ENCODE measurements at regions not wholly inside any gene's neighbourhood (a gene's known extent, or its start where the extent isn't known, plus 50 kb on each side); places are given as distances from the start of the nearest gene placed in this dataset.
"Not testable (repeated sequence)": the region's sequence is repeated elsewhere in the genome, so short reads cannot be mapped to it uniquely, and the experiment has no call there.

DNA sequence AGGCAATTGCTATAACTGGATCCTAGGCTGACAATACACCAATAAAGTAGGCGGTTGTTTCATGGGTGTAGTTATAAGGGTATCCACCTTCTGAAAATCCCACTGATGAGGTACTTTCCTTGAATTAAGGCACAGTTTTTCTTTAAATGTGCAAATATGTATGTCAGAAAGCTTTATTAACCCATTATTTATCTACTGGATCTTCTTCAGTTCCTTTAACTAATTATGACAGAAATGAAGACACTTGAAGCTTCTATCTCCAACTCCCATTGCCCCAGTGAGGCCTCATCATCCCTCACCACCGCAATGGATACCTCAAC, 159.6 kb upstream of the KLF3 start:
- no peak for DNase-seq (ENCODE audit: low read depth in 2 of 3, low spot score in 1 of 3)

DNA sequence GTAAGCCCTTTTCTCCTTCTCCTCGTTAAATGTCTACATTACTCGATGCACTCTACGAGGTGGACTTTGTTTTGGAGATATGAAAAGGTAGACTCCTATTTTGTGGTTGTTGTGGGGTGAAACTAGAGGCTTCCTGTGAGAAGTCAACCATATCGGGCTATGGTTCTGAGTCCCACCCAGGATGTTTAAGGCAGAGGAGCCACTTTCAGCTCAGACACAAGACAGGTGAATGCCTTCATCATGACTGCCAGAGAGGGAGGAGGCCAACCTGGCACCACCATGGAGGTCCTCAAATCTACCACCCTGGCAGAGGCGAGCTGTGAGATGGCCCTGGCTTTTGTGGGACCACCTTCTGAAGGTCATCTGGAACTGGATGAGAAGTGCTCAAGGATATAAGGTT, 154.4 kb upstream of the KLF3 start:
- no peak for DNase-seq (ENCODE audit: low read depth in 2 of 3, low spot score in 1 of 3)

DNA sequence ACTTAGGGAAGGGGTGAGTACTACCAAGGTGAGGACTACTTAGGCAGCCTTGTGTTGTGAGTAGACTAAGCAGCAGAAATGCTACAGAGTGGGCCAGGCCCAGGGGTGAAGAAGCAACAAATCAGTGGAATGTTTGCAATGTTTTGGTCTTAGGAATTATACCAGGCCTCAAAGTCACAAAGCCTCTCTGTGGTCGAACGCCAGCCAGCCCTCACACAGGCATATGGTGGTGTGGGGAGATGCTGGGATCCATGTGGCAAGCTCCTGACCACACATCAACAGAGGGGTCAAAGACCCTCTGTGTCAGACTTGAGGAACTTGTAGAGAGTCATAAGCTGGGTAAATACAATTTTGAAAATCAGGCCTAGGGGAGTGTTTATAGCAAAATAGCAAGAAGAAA, 153.8 kb upstream of the KLF3 start:
- no peak for DNase-seq (ENCODE audit: low read depth in 2 of 3, low spot score in 1 of 3)

DNA sequence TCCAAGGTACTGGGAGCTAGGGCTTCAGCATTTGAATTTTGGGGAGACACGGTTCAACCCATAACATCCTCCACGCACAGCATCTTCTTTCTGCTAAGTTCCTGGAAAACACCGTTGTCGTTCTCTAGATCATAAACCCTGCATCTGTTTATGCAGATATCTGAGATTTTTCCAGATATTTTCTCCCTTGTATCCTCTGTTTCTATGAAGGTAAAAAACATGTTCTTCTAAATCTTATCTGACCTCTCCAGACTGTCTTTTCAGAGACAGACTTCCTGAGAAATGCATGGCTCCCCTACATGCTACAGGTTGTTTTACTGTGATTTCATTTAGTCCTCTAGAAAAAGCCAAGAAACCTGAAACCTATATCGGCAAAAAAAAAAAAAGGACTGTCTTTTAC, 152.3 kb upstream of the KLF3 start:
- DNase-seq (ENCODE audit: low read depth in 2 of 3, low spot score in 1 of 3): no peak

DNA sequence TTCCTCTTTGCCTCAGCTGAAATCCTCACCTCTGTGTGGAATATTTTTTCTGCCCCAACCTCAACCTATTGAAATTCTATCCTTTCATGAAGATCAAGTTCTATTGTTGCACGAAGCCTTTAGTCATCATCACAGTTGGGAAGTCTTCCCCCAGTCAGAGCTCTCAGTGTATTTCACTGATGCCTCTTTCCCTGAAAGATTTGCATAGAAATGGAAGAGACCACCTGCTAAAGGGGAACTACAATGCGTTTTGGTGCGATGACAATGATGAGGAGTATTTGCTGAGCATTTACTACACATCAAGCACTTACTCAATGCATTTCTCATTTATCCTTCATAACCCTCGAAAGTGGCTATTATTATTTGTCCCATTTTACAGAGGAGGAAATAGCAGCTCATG, 151.2 kb upstream of the KLF3 start:
- DNase-seq (ENCODE audit: low read depth in 2 of 3, low spot score in 1 of 3): no peak

DNA sequence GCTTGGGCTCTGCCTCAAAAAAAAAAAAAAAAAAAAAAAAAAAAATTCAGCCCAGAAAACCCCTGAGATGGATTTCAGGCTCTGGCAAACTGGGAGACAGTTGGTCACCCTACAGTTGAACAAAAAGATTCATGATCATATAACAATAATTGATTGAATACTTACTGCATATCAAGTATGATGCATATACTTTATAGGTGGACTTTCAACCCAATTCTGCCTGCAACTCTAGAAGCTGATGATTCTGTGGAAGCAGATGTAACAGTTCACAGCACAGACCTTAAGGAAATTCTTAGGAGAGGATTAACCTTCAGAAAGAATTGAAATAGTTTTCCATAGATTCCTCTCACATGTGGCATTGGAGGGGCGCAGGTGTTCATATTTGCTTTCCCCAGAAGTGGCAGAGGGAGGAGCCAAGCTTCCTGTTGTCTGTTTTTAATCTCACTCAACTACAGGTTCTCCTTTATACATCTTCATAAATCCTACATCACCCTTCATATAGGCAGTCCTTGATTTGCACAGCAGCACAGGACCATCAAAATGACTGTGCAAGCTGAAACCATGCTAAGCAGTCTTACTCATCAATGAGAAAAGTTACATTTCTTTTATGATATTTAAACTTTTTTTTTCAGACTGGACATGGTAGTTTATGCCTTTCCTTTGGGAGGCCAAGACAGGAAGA, 149.4 kb upstream of the KLF3 start:
- DNase-seq (ENCODE audit: low read depth in 2 of 3, low spot score in 1 of 3): no peak

DNA sequence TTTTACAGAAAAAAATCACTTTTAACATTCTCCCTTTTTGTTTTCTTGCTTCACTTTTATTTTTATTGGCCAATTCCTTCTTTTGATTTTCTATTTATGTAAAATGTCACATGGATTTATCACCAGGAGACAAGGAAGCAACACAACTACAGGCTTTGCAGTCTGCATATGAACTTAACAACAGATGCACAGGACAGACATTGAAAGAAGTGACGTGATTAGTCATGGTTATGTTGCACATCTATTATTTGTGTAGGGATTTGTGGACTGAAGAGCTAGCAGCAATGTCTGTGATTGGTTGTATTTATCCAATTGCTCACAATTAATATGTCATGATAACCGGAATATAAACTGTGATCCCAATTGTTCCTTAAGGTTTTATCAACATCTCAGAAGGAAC, 147.8 kb upstream of the KLF3 start:
- DNase-seq (ENCODE audit: low read depth in 2 of 3, low spot score in 1 of 3): no peak

DNA sequence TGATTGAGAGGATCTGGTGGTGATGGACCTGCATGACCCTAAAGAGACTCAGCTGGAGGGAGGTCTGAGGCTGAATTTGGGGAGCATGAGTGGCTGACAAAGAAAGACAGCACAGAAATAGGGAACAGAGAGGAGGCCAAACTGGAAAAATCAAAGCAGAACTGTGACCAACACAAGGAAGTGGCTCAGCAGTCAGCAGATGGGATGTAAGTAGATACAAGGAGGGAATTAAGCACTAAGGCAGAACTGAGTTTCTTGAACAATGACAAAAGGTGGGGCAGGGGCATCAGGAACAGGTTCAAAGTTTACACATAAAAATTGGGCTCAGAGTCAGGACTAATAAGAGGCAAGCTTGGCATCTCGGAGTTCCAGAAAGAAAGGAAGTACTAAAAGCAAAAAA, 144.3 kb upstream of the KLF3 start:
- DNase-seq (ENCODE audit: low read depth in 2 of 3, low spot score in 1 of 3): no peak

DNA sequence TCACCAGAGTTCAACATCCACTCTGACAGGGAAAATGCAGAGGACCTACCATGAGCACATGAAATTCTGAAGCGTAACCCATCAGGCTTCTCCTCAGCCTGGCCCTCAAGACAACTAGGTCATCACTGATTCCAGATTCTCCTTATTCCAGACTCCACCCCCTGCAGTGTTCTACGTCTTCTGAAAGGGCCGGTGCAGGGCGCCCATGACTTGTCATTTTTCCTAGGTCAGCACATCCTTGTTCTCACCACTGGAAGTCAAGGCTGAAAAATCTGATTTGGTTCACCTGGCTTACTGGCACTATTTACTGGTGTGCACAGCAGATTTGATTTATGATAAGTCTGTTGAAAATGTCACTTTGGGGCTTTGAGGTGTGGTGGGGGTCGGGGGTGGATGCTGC, 140.9 kb upstream of the KLF3 start:
- no peak for DNase-seq (ENCODE audit: low read depth in 2 of 3, low spot score in 1 of 3)

DNA sequence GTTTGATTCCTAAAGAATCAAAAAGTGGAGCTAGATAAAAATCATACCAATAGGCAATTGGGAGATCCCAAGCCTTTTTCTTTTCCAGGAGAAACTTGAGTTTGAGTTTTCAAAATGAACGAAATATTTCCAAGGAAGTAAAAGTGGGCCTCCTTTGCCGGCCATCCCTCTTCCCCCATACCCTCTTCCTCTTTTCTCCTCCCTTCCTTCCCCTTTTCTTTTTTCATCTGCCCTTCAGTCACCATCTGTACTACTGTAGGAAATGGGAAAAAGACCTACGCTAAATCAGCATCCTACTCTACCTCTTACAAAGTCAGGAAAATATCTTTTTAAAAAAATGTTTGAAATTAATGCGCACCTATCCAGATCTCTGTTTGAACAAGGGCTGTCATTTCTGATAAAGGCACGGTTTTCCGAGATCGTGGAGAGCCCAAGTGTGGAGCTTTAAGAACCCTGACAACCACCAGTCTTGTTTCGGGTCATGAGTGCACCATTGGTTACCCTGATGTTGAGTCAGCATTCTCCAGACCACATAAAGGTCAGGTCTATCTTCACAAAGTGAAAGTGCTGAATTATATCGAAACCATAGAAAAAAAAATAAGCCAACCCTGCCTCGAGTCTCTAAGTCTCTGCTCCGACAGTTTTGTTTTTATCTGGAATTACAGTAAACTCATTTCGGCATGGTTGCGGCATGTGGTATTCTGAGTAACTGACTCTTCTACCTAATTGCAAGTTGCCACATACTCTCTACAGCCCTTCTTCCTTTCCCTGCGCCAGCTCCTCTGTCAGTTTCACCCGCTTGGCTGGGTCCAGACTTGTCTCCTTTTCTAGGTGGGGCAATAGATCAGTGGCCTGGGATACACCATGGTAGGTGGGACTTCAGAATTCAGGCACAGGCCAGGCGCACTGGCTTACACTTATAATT, 140.2 kb upstream of the KLF3 start:
- DNase-seq (ENCODE audit: low read depth in 2 of 3, low spot score in 1 of 3): peak; percentile 28 to 50 (median 49)

DNA sequence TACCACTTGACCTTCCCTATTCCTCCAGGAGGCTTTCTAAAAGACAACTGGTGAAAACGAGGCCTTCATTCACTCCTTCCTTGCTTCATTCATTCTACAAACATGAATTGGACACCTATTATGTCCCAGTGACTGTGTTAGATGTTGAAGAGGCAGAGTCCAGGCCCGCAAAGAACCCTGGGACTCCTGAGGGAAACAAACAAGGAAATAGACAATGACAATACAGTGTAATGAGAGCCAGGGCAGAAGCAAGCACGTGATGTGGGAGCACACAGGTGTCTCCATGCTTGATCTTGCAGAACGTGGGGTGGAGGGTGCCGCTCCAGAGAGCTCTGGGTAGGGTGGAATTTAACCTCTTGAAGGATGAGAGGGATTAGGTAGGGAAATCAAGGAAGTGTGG, 137.6 kb upstream of the KLF3 start:
- DNase-seq (ENCODE audit: low read depth in 2 of 3, low spot score in 1 of 3): no peak

DNA sequence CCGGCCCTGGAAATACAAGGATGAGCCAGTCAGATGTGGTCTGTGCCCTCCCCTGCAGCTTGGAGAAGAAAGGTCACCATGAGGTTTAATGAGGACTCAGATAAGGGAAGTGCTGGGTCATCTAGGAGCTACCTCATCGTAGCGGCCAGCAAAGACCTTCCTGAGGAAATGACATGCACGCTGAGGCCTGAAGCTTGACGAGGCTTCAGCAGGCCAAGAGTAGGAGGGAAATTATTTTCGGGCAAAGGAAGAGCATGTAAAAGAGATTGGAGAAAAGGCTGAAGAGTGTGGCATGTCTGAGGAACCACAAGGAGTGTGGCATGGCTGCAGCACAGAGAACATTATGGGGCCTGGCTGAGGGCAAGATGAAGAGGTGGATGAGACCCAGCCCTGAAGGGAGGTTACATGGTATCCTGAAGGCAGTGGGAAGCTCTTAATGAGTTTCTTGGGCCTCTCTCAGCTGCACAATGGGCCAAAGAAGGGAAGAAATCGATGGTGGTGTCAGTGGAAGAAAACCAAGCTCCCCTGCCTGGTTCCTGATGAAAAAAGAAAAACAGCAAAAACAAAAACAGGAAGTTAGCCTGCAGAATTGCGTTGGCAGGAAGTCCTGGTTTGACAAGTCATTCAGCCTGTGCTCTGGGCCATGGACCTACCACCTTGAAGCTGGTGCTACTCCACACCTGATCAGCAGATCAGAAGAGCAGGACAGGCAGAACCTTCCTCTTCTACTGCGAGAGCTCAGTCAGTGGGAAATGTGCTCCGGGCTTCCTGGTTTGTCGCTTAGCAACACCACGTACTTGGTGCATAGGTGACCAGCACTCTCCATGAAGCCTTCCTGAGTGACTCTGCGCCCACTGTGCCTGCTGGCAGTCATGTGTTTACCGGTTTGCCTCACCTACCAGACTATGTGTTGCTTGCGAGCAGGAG, 134.5 kb upstream of the KLF3 start:
- peak; percentile 36 to 50 (median 44) for DNase-seq (ENCODE audit: low read depth in 2 of 3, low spot score in 1 of 3)

DNA sequence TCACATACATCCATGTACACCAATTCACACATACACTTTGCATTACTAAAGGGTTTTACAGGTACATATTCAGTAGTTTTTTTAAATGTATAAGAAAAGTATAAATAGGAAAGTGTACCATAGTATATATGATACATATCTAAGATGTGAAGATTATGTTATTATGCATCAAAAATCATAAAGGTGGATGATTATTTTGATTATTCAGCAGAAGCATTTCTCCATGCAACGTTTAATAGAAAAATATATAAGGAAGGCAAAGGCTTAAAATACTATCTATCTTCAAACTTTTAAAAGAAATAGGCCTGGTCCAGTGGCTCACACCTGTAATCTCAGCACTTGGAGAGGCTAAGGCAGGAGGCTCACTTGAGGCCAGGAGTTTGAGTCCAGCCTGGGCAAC, 133.5 kb upstream of the KLF3 start:
- no peak for DNase-seq (ENCODE audit: low read depth in 2 of 3, low spot score in 1 of 3)

DNA sequence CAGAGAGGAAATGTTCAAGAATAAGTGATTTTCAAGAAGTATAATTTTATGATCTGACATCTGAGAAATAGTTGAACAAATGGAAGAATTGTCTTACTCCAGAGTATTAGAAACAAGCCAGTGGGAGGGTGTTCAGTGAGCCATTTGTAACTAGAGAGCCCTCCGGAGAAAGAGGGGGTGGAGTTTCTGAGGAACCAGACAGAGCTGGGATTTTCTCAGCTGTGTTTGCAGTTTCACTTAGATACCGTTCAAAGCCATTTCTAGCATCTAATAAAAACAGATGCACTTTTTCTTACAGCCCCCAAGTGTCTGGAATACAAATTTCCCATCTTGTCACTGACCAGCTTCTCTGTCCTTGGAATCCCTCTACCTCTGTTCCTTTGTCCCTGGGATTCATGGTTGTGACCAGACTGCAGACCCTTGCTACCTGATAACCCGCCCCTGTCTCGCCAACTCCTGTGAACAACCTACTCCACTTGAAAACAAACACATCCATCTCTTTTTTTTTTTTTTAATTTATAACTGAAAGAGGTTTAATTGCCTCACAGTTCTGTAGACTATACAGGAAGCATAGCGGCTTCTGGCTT, 132.8 kb upstream of the KLF3 start:
- DNase-seq (ENCODE audit: low read depth in 2 of 3, low spot score in 1 of 3): no peak

DNA sequence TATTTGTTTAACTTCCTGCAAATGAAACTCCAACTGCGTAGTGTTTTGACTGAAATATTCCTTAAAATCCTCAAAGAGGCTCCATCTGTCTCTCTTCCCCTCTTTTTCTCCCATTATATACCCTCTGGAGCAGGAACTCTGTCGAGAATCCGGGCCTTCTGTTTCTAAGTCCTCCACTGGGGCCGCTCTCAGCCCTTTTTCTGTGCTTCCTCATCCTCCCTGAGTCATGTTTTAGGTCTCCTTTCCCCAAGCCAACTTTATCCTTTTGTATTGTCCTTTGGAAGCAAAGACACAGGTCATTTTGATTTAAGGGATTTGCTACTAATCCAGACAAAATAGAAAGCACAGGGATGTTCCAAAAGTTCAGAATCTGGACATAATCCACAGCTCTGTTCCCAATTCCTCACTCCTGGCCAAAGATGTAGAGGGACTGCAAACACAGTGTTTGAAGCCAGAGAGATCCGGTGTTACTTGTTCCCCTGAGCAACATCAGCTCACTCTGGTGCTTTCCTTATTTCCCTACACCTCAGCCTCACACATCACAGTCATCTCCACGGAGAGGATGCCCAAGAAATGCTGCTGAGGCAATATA, 131.0 kb upstream of the KLF3 start:
- no peak for DNase-seq (ENCODE audit: low read depth in 2 of 3, low spot score in 1 of 3)

DNA sequence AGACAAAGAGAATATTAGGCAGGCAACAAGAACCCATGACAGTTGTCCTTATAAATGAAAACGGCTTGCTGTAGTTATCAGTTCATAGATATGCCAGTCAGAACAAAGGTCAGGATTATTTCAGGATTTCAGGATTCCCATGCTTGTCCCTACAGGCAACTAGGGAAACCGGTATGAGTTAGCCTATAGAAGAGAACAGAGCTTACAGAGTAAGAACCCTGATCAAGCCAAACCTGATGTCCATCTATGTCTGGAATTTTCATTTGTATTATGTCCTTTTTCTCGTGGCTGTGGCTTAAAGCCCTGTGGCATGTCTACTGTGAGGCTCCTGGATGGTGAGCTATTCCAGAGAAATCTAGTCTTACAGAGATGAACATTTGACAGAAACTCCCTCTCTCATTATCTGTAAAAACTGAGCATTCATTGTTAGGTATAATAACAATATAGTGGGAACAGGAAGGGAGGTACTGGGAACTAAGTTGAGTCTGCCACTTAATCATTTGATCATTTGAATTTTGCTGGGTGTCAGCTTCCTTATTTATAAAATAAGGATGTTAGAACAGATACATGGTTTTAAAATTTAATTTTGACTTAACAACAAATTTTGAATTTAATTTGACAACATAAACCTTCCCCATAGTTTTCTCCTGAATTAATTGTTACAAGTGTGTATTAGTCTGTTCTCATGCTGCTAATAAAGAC, 129.5 kb upstream of the KLF3 start:
- DNase-seq (ENCODE audit: low read depth in 2 of 3, low spot score in 1 of 3): no peak

DNA sequence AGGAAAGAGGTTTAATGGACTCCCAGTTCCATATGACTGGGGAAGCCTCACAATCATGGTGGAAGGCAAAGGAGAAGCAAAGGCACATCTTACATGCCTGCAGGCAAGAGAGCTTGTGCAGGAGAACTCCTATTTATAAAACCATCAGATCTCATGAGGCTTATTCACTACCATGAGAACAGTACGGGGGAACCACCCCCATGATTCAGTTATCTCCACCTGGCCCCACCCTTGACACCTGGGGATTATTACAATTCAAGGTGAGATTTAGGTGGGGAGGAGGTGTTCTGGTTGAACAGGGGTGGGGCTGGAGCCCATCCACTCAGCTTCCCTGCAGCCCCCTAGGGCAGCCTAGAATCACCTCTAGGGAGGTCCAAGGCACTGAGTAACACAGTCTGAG, 128.9 kb upstream of the KLF3 start:
- DNase-seq (ENCODE audit: low read depth in 2 of 3, low spot score in 1 of 3): not testable (repeated sequence)

DNA sequence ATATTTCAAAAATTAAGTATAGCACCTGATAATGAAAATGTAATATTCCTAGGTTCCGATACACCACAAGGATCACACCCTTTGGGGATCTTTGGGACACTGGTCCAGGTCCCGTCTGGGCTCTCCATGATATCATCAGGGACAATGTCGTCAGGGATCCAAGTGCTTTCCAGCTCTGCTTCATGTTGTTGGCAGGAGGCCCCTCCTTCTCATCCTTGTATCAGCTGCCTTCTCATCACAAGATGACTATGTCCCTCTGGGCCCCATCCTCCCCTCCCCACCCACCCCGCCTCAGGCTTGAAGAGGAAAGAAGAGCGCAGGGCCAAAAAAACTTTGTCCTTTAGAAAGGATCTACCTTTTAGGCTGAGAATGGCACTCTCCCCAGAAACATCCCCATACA, 128.3 kb upstream of the KLF3 start:
- DNase-seq (ENCODE audit: low read depth in 2 of 3, low spot score in 1 of 3): no peak

DNA sequence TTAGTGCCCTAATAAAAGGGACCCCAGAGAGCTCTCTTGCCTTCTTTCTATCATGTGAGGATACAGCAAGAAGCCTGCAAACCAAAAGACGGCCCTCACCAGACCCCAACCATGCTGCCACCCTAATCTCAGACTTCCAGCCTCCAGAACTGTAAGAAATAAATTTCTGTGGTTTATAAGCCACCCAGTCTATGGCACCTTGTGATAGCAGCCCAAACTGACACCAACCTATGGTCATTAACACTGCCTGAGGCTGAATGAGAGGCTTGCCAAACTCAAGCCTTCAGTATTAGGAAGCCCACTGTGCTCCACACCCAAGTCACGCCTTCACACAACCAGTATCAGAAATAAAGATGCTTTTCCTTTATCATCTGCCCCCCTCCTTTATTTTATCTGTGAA, 127.3 kb upstream of the KLF3 start:
- no peak for DNase-seq (ENCODE audit: low read depth in 2 of 3, low spot score in 1 of 3)

DNA sequence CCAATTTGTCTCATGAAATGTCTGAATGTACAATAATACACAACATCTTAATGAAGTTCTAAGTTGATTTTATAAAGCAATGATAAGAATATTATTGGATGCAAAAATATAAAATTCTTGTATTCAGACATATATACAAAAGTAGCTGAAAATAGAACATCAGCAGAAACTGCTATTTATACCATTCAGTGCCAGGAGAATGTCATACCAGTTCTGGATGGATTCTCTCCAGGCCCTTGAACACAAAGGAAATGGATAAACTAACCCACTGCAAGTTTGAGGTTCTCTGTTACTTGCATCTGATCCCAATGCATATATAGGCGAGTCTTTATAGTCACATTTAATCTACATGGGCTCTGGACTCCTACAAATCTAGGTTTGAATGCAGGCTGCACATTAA, 126.3 kb upstream of the KLF3 start:
- DNase-seq (ENCODE audit: low read depth in 2 of 3, low spot score in 1 of 3): no peak

All from stimulated activated CD4-positive, alpha-beta T cell treated with anti-CD3 and anti-CD28 coated beads, Interleukin-12 subunit alpha, Interleukin-12 subunit beta, amount 100 ng/mL, for 48 hours (primary cell).